ENCODE measurements at regions not wholly inside any gene's neighbourhood (a gene's known extent, or its start where the extent isn't known, plus 50 kb on each side); places are given as distances from the start of the nearest gene placed in this dataset.

GRCh38 chr17:77696721-77697460, 261.6 kb upstream of the TNRC6C start:
- Histone ChIP-seq H3K9me3 (ENCODE audit: control insufficient read depth, low read length) (no peaks in the 10 kb centered on the region), H3K4me3 (ENCODE audit: low read length) (no peak overlapping the region), H3K4me1 (ENCODE audit: control insufficient read depth, insufficient read depth, low read length) (no peaks in the 10 kb centered on the region), H3K36me3 (ENCODE audit: control insufficient read depth, insufficient read depth, low read length) (no peaks in the 10 kb centered on the region), H3K27me3 (ENCODE audit: control insufficient read depth, insufficient read depth, low read length) (peaks cover 43% of the 10 kb centered on the region), H3K9ac (ENCODE audit: low read length) (no peak overlapping the region)

GRCh38 chr17:77697480-77698400, 260.8 kb upstream of the TNRC6C start:
- Histone ChIP-seq H3K27me3 (ENCODE audit: control insufficient read depth, insufficient read depth, low read length) (peaks cover 43% of the 10 kb centered on the region), H3K9me3 (ENCODE audit: control insufficient read depth, low read length) (no peaks in the 10 kb centered on the region), H3K4me3 (ENCODE audit: low read length) (no peak overlapping the region), H3K36me3 (ENCODE audit: control insufficient read depth, insufficient read depth, low read length) (no peaks in the 10 kb centered on the region), H3K9ac (ENCODE audit: low read length) (no peak overlapping the region), H3K4me1 (ENCODE audit: control insufficient read depth, insufficient read depth, low read length) (no peaks in the 10 kb centered on the region)

GRCh38 chr17:77698903-77699623, 259.4 kb upstream of the TNRC6C start:
- no peaks in the 10 kb centered on the region for H3K36me3 ChIP-seq (ENCODE audit: control insufficient read depth, insufficient read depth, low read length)
- no peak overlapping the region for H3K4me3 ChIP-seq (ENCODE audit: low read length)
- no peaks in the 10 kb centered on the region for H3K4me1 ChIP-seq (ENCODE audit: control insufficient read depth, insufficient read depth, low read length)
- H3K9ac ChIP-seq (ENCODE audit: low read length) = no peak overlapping the region
- H3K27me3 ChIP-seq (ENCODE audit: control insufficient read depth, insufficient read depth, low read length) = peaks cover 36% of the 10 kb centered on the region
- H3K9me3 ChIP-seq (ENCODE audit: control insufficient read depth, low read length) = no peaks in the 10 kb centered on the region

- Histone ChIP-seq H3K27me3 (ENCODE audit: control insufficient read depth, insufficient read depth, low read length) (peaks cover 29% of the 10 kb centered on the region), H3K36me3 (ENCODE audit: control insufficient read depth, insufficient read depth, low read length) (no peaks in the 10 kb centered on the region), H3K4me3 (ENCODE audit: low read length) (no peak overlapping the region), H3K4me1 (ENCODE audit: control insufficient read depth, insufficient read depth, low read length) (no peaks in the 10 kb centered on the region), H3K9me3 (ENCODE audit: control insufficient read depth, low read length) (no peaks in the 10 kb centered on the region), H3K9ac (ENCODE audit: low read length) (no peak overlapping the region)
Observed at GRCh38 chr17:77700165-77700881, 258.2 kb upstream of the TNRC6C start.

- no peaks in the 10 kb centered on the region for H3K4me1 ChIP-seq (ENCODE audit: control insufficient read depth, insufficient read depth, low read length)
- H3K9ac ChIP-seq (ENCODE audit: low read length) = no peak overlapping the region
- H3K9me3 ChIP-seq (ENCODE audit: control insufficient read depth, low read length) = no peaks in the 10 kb centered on the region
- H3K36me3 ChIP-seq (ENCODE audit: control insufficient read depth, insufficient read depth, low read length) = no peaks in the 10 kb centered on the region
- no peak overlapping the region for H3K4me3 ChIP-seq (ENCODE audit: low read length)
- peaks cover 14% of the 10 kb centered on the region for H3K27me3 ChIP-seq (ENCODE audit: control insufficient read depth, insufficient read depth, low read length)
Observed at GRCh38 chr17:77701996-77702395, 256.5 kb upstream of the TNRC6C start.

GRCh38 chr17:77704048-77704815, 254.3 kb upstream of the TNRC6C start:
- Histone ChIP-seq H3K9me3 (ENCODE audit: control insufficient read depth, low read length) (no peaks in the 10 kb centered on the region), H3K4me3 (ENCODE audit: low read length) (no peak overlapping the region), H3K4me1 (ENCODE audit: control insufficient read depth, insufficient read depth, low read length) (no peaks in the 10 kb centered on the region), H3K9ac (ENCODE audit: low read length) (no peak overlapping the region), H3K27me3 (ENCODE audit: control insufficient read depth, insufficient read depth, low read length) (no peaks in the 10 kb centered on the region), H3K36me3 (ENCODE audit: control insufficient read depth, insufficient read depth, low read length) (no peaks in the 10 kb centered on the region)

GRCh38 chr17:77706938-77707337, 251.6 kb upstream of the TNRC6C start:
- Histone ChIP-seq H3K4me3 (ENCODE audit: low read length) (no peak overlapping the region), H3K9me3 (ENCODE audit: control insufficient read depth, low read length) (no peaks in the 10 kb centered on the region), H3K27me3 (ENCODE audit: control insufficient read depth, insufficient read depth, low read length) (no peaks in the 10 kb centered on the region), H3K4me1 (ENCODE audit: control insufficient read depth, insufficient read depth, low read length) (no peaks in the 10 kb centered on the region), H3K9ac (ENCODE audit: low read length) (no peak overlapping the region), H3K36me3 (ENCODE audit: control insufficient read depth, insufficient read depth, low read length) (no peaks in the 10 kb centered on the region)

GRCh38 chr17:77707546-77707945, 251.0 kb upstream of the TNRC6C start:
- no peaks in the 10 kb centered on the region for H3K9me3 ChIP-seq (ENCODE audit: control insufficient read depth, low read length)
- H3K36me3 ChIP-seq (ENCODE audit: control insufficient read depth, insufficient read depth, low read length) = no peaks in the 10 kb centered on the region
- no peak overlapping the region for H3K9ac ChIP-seq (ENCODE audit: low read length)
- no peaks in the 10 kb centered on the region for H3K4me1 ChIP-seq (ENCODE audit: control insufficient read depth, insufficient read depth, low read length)
- no peaks in the 10 kb centered on the region for H3K27me3 ChIP-seq (ENCODE audit: control insufficient read depth, insufficient read depth, low read length)
- H3K4me3 ChIP-seq (ENCODE audit: low read length) = no peak overlapping the region

- H3K36me3 ChIP-seq (ENCODE audit: control insufficient read depth, insufficient read depth, low read length) = no peaks in the 10 kb centered on the region
- no peaks in the 10 kb centered on the region for H3K27me3 ChIP-seq (ENCODE audit: control insufficient read depth, insufficient read depth, low read length)
- H3K4me1 ChIP-seq (ENCODE audit: control insufficient read depth, insufficient read depth, low read length) = no peaks in the 10 kb centered on the region
- H3K9me3 ChIP-seq (ENCODE audit: control insufficient read depth, low read length) = no peaks in the 10 kb centered on the region
- no peak overlapping the region for H3K4me3 ChIP-seq (ENCODE audit: low read length)
- no peak overlapping the region for H3K9ac ChIP-seq (ENCODE audit: low read length)
Observed at GRCh38 chr17:77708049-77708448, 250.5 kb upstream of the TNRC6C start.

GRCh38 chr17:77708936-77709335, 249.6 kb upstream of the TNRC6C start:
- no peak overlapping the region for H3K9ac ChIP-seq (ENCODE audit: low read length)
- H3K27me3 ChIP-seq (ENCODE audit: control insufficient read depth, insufficient read depth, low read length) = no peaks in the 10 kb centered on the region
- H3K9me3 ChIP-seq (ENCODE audit: control insufficient read depth, low read length) = no peaks in the 10 kb centered on the region
- no peaks in the 10 kb centered on the region for H3K36me3 ChIP-seq (ENCODE audit: control insufficient read depth, insufficient read depth, low read length)
- H3K4me1 ChIP-seq (ENCODE audit: control insufficient read depth, insufficient read depth, low read length) = no peaks in the 10 kb centered on the region
- no peak overlapping the region for H3K4me3 ChIP-seq (ENCODE audit: low read length)

GRCh38 chr17:77709594-77709993, 248.9 kb upstream of the TNRC6C start:
- Histone ChIP-seq H3K27me3 (ENCODE audit: control insufficient read depth, insufficient read depth, low read length) (no peaks in the 10 kb centered on the region), H3K4me3 (ENCODE audit: low read length) (no peak overlapping the region), H3K36me3 (ENCODE audit: control insufficient read depth, insufficient read depth, low read length) (no peaks in the 10 kb centered on the region), H3K9ac (ENCODE audit: low read length) (no peak overlapping the region), H3K4me1 (ENCODE audit: control insufficient read depth, insufficient read depth, low read length) (no peaks in the 10 kb centered on the region), H3K9me3 (ENCODE audit: control insufficient read depth, low read length) (no peaks in the 10 kb centered on the region)
